B cell (primary cell): ENCODE measurements at regions not wholly inside any gene's neighbourhood (a gene's known extent, or its start where the extent isn't known, plus 50 kb on each side); places are given as distances from the start of the nearest gene placed in this dataset.

Source experiments
- ATAC-seq: fragments of 200-7000 bp; cut with Tn5 transposase; one replicate; pipeline ENCODE4 v1.10.0; 2021; ENCODE audit warnings: low read depth, mild to moderate bottlenecking, moderate number of reproducible peaks, moderate library complexity
- CTCF ChIA-PET: fragments of 350-600 bp; sonication (Branson Sonifier 250); formaldehyde crosslinking; loops from one replicate; lab custom pipeline; 2021; ENCODE audit warnings: antibody characterized with exemption, inconsistent platforms; lab: Charles Lee
- POLR2A ChIA-PET: fragments of 350-600 bp; sonication (Branson Sonifier 250); formaldehyde crosslinking; loops from one replicate; lab custom pipeline; 2021; ENCODE audit warnings: antibody characterized with exemption; lab: Charles Lee
- DNase-seq: peaks from one replicate; pipeline ENCODE4 v3.0.0; 2013
- H2AFZ ChIP-seq: 2 replicates; pipeline ENCODE4 v1.6.1; 2012; ENCODE audit warnings: mild to moderate bottlenecking, low read depth, low read length; ENCODE audit not compliant: insufficient read depth, poor library complexity, severe bottlenecking
- H3K27ac ChIP-seq, 2 donors: 1 replicate in 1 of 2; 2 replicates in 1 of 2; pipeline ENCODE4 v1.5.1; 2012 to 2013; ENCODE audit warnings: low read length in 2 of 2, mild to moderate bottlenecking in 2 of 2, moderate library complexity in 1 of 2
- H3K27me3 ChIP-seq, 4 experiments: fragments of 200-600 bp in 1 of 4; sonication (generic) in 1 of 4; replicated peaks in 1 of 4; 1 replicate in 2 of 4; 2 replicates in 2 of 4; pipeline versions ENCODE4 v1.6.1 to v1.7.0; 2013 to 2016; ENCODE audit warnings: low read length in 3 of 4, mild to moderate bottlenecking in 2 of 4, mixed read lengths in 1 of 4, moderate library complexity in 1 of 4; ENCODE audit not compliant: insufficient read depth in 4 of 4, control insufficient read depth in 3 of 4; ENCODE audit errors: control extremely low read depth in 1 of 4
- H3K36me3 ChIP-seq, 2 experiments: replicated peaks in 1 of 2; 1 replicate in 1 of 2; 2 replicates in 1 of 2; pipeline versions ENCODE4 v1.6.1 to v1.7.1; 2013; ENCODE audit warnings: low read length in 1 of 2; ENCODE audit not compliant: insufficient read depth in 2 of 2, control insufficient read depth in 1 of 2; ENCODE audit errors: control extremely low read depth in 1 of 2, extremely low read depth in 1 of 2
- H3K4me1 ChIP-seq, 2 donors: fragments of 200-600 bp in 1 of 2; sonication (generic) in 1 of 2; 1 replicate in 1 of 2; 2 replicates in 1 of 2; pipeline versions ENCODE4 v1.5.1 to v1.6.1; 2013 to 2017; ENCODE audit warnings: low read length in 2 of 2; ENCODE audit not compliant: control insufficient read depth in 2 of 2, insufficient read depth in 2 of 2
- H3K4me2 ChIP-seq: replicated peaks from 2 replicates; pipeline ENCODE3; 2012; ENCODE audit warnings: mild to moderate bottlenecking, low read depth, low read length; ENCODE audit not compliant: poor library complexity, severe bottlenecking
- H3K4me3 ChIP-seq, 5 experiments: fragments of 200-600 bp in 1 of 5; sonication (generic) in 1 of 5; 1 replicate in 3 of 5; 2 replicates in 2 of 5; pipeline versions ENCODE4 v1.5.1 to v1.7.0; 2011 to 2016; ENCODE audit warnings: low read length in 4 of 5, mild to moderate bottlenecking in 4 of 5, low read depth in 2 of 5, control low read depth in 1 of 5, moderate library complexity in 1 of 5; ENCODE audit not compliant: insufficient read depth in 1 of 5; ENCODE audit errors: control extremely low read depth in 1 of 5, extremely low read depth in 1 of 5
- H3K79me2 ChIP-seq: fragments of 200-600 bp; sonication (generic); one replicate; pipeline ENCODE4 v1.6.0; 2016; ENCODE audit warnings: low read length; ENCODE audit not compliant: control insufficient read depth, insufficient read depth
- H3K9ac ChIP-seq: fragments of 200-600 bp; sonication (generic); 2 replicates; pipeline ENCODE4 v1.6.1; 2017; ENCODE audit warnings: mild to moderate bottlenecking, low read length, moderate library complexity
- H3K9me3 ChIP-seq, 3 donors: one replicate each; pipeline versions ENCODE4 v1.6.1 to v1.7.1; 2013; ENCODE audit warnings: low read length in 2 of 3; ENCODE audit not compliant: control insufficient read depth in 2 of 3, insufficient read depth in 1 of 3; ENCODE audit errors: control extremely low read depth in 1 of 3
- H4K20me1 ChIP-seq: 2 replicates; pipeline ENCODE4 v1.6.0; 2012; ENCODE audit warnings: mild to moderate bottlenecking, low read length; ENCODE audit not compliant: insufficient read depth, control insufficient read depth, poor library complexity, severe bottlenecking
- H3K27ac Mint-ChIP-seq: one replicate; pipeline ENCODE4 v1.8.0; 2021; ENCODE audit warnings: mixed read lengths
- H3K27me3 Mint-ChIP-seq: one replicate; pipeline ENCODE4 v1.8.0; 2021; ENCODE audit warnings: mixed read lengths
- H3K4me1 Mint-ChIP-seq: one replicate; pipeline ENCODE4 v1.8.0; 2021; ENCODE audit warnings: mixed read lengths
- H3K4me3 Mint-ChIP-seq: one replicate; pipeline ENCODE4 v1.8.0; 2021; ENCODE audit warnings: mixed read lengths
- H3K9me3 Mint-ChIP-seq: one replicate; pipeline ENCODE4 v1.8.0; 2022; ENCODE audit warnings: mixed read lengths; ENCODE audit not compliant: insufficient read depth
- CTCF ChIP-seq: fragments of 200-600 bp; IDR thresholded peaks from one replicate; pipeline ENCODE4 v1.8.0; 2022; ENCODE audit warnings: antibody characterized with exemption, mild to moderate bottlenecking
- EZH2 ChIP-seq: IDR thresholded peaks from 2 replicates; pipeline ENCODE4 v1.6.1; 2012; ENCODE audit warnings: borderline replicate concordance, low read depth, mild to moderate bottlenecking, moderate library complexity, low read length; ENCODE audit not compliant: insufficient read depth, poor library complexity, severe bottlenecking
- WGBS: methylation state at CpG from one replicate; pipeline ENCODE4 v1.1.5; 2013; ENCODE audit warnings: missing lambda C conversion rate; ENCODE audit not compliant: insufficient coverage; 5-methylcytosine and 5-hydroxymethylcytosine counted together
- intact Hi-C: fragments of 100-400 bp; cut with micrococcal nuclease; formaldehyde crosslinking; loops from one replicate; pipeline ENCODE4 v1.10.0; 2022

GRCh38 chr3:113140876-113141275 lies 70.5 kb upstream of the BOC start:
- POLR2A ChIA-PET: no interaction called here
- ATAC-seq: no peak
- CTCF ChIA-PET: interaction anchor here (1.7 kb wide), 1 partner anchor 147 kb away, joined by 7 read pairs; no protein-coding TSS in a partner anchor

GRCh38 chr3:113141543-113141942 lies 69.8 kb upstream of the BOC start:
- H3K27me3 ChIP-seq: no peaks in the 10 kb centered on the region
- no peaks in the 10 kb centered on the region for H4K20me1 ChIP-seq
- Mint-ChIP-seq H3K4me1 (no peaks in the 10 kb centered on the region), H3K4me3 (no peak overlapping the region), H3K27ac (no peak overlapping the region), H3K9me3 (no peaks in the 10 kb centered on the region), H3K27me3 (peaks cover 3% of the 10 kb centered on the region)
- WGBS: no CpG with 5 or more reads among the region's 2 CpGs
- no peaks in the 10 kb centered on the region for H3K36me3 ChIP-seq
- H2AFZ ChIP-seq: no peak overlapping the region
- ATAC-seq: no peak
- no peak overlapping the region for H3K4me2 ChIP-seq
- H3K27ac ChIP-seq: no peak overlapping the region
- no peaks in the 10 kb centered on the region for H3K79me2 ChIP-seq
- CTCF ChIA-PET: interaction anchor here (1.7 kb wide), 1 partner anchor 147 kb away, joined by 7 read pairs; no protein-coding TSS in a partner anchor
- intact Hi-C loops: no loop called here
- no peak for DNase-seq
- no peak overlapping the region for H3K9ac ChIP-seq
- TF ChIP-seq CTCF: no peak
- no peak for TF ChIP-seq EZH2
- no peaks in the 10 kb centered on the region for H3K9me3 ChIP-seq
- H3K4me3 ChIP-seq: no peak overlapping the region
- POLR2A ChIA-PET: no interaction called here
- H3K4me1 ChIP-seq: no peaks in the 10 kb centered on the region

More at GRCh38 chr3:113140876-113141275, 70.5 kb upstream of the BOC start:
- Histone ChIP-seq H3K9me3 (no peaks in the 10 kb centered on the region), H3K4me3 (no peak overlapping the region), H3K9ac (no peak overlapping the region), H4K20me1 (no peaks in the 10 kb centered on the region), H3K79me2 (no peaks in the 10 kb centered on the region), H3K4me1 (no peaks in the 10 kb centered on the region), H3K27me3 (no peaks in the 10 kb centered on the region), H3K36me3 (no peaks in the 10 kb centered on the region), H2AFZ (no peak overlapping the region), H3K27ac (no peak overlapping the region), H3K4me2 (no peak overlapping the region)
- Mint-ChIP-seq H3K4me1 (no peaks in the 10 kb centered on the region), H3K4me3 (no peak overlapping the region), H3K9me3 (no peaks in the 10 kb centered on the region), H3K27me3 (peaks cover 3% of the 10 kb centered on the region), H3K27ac (no peak overlapping the region)
- WGBS: 80% methylated on average over 1 of the region's 2 CpGs
- no peak for TF ChIP-seq CTCF
- TF ChIP-seq EZH2: no peak
- intact Hi-C loops: no loop called here
- no peak for DNase-seq
